Neutrophil (primary cell): ENCODE measurements at regions not wholly inside any gene's neighbourhood (a gene's known extent, or its start where the extent isn't known, plus 50 kb on each side); places are given as distances from the start of the nearest gene placed in this dataset.

Source experiments
- H3K27ac ChIP-seq: fragments of 200-600 bp; sonication (generic); 2 replicates; pipeline ENCODE4 v1.5.1; 2016; ENCODE audit warnings: mild to moderate bottlenecking, moderate library complexity
- H3K27me3 ChIP-seq: fragments of 200-600 bp; sonication (generic); 2 replicates; pipeline ENCODE4 v1.6.0; 2016; ENCODE audit warnings: mild to moderate bottlenecking
- H3K36me3 ChIP-seq: fragments of 200-600 bp; sonication (generic); 2 replicates; pipeline ENCODE4 v1.5.1; 2017
- H3K4me1 ChIP-seq, 2 experiments: fragments of 200-600 bp in 1 of 2; sonication (generic) in 1 of 2; 1 replicate in 1 of 2; 2 replicates in 1 of 2; pipeline versions ENCODE4 v1.5.1 to v1.6.1; 2013 to 2016; ENCODE audit warnings: low read depth in 1 of 2, low read length in 1 of 2, mild to moderate bottlenecking in 1 of 2, moderate library complexity in 1 of 2; ENCODE audit not compliant: control insufficient read depth in 1 of 2, insufficient read depth in 1 of 2
- H3K4me3 ChIP-seq, 2 experiments: fragments of 200-600 bp in 1 of 2; sonication (generic) in 1 of 2; 1 replicate in 1 of 2; 2 replicates in 1 of 2; pipeline ENCODE4 v1.5.1; 2013 to 2016; ENCODE audit warnings: low read depth in 1 of 2, low read length in 1 of 2, mild to moderate bottlenecking in 1 of 2, moderate library complexity in 1 of 2
- H3K9me3 ChIP-seq: fragments of 200-600 bp; sonication (generic); 2 replicates; pipeline ENCODE4 v1.5.1; 2016
- CTCF ChIP-seq: fragments of 200-600 bp; sonication (generic); IDR thresholded peaks from 2 replicates; pipeline ENCODE4 v1.5.1; 2016; ENCODE audit warnings: antibody characterized with exemption

- Histone ChIP-seq H3K27ac (no peak overlapping the region), H3K9me3 (no peaks in the 10 kb centered on the region), H3K4me1 (no peaks in the 10 kb centered on the region), H3K27me3 (no peaks in the 10 kb centered on the region), H3K36me3 (no peaks in the 10 kb centered on the region), H3K4me3 (no peak overlapping the region)
- TF ChIP-seq CTCF, result no peak
Observed at GRCh38 chr4:120472447-120473131, 405.9 kb upstream of the MAD2L1 start.

- Histone ChIP-seq H3K9me3 (no peaks in the 10 kb centered on the region), H3K36me3 (no peaks in the 10 kb centered on the region)
- no peak for TF ChIP-seq CTCF
Observed at GRCh38 chr4:120466429-120466828, 399.8 kb upstream of the MAD2L1 start.

GRCh38 chr4:120454788-120455187, 388.1 kb upstream of the MAD2L1 start:
- no peak overlapping the region for H3K27ac ChIP-seq
- no peak for TF ChIP-seq CTCF

More at GRCh38 chr4:120466429-120466828, 399.8 kb upstream of the MAD2L1 start:
- Histone ChIP-seq H3K4me3 (no peak overlapping the region), H3K4me1 (no peaks in the 10 kb centered on the region), H3K27me3 (no peaks in the 10 kb centered on the region), H3K27ac (no peak overlapping the region)

GRCh38 chr4:120452536-120452935, 385.9 kb upstream of the MAD2L1 start:
- Histone ChIP-seq H3K4me1 (no peaks in the 10 kb centered on the region), H3K9me3 (no peaks in the 10 kb centered on the region), H3K36me3 (no peaks in the 10 kb centered on the region), H3K27ac (no peak overlapping the region), H3K27me3 (no peaks in the 10 kb centered on the region), H3K4me3 (no peak overlapping the region)
- TF ChIP-seq CTCF, result no peak

More at GRCh38 chr4:120454788-120455187, 388.1 kb upstream of the MAD2L1 start:
- H3K4me3 ChIP-seq, result no peak overlapping the region
- H3K27me3 ChIP-seq, result no peaks in the 10 kb centered on the region
- no peaks in the 10 kb centered on the region for H3K36me3 ChIP-seq
- H3K4me1 ChIP-seq, result no peaks in the 10 kb centered on the region
- no peaks in the 10 kb centered on the region for H3K9me3 ChIP-seq

GRCh38 chr4:120452001-120452400, 385.4 kb upstream of the MAD2L1 start:
- Histone ChIP-seq H3K4me3 (no peak overlapping the region), H3K9me3 (no peaks in the 10 kb centered on the region), H3K27me3 (no peaks in the 10 kb centered on the region), H3K36me3 (no peaks in the 10 kb centered on the region), H3K4me1 (no peaks in the 10 kb centered on the region), H3K27ac (no peak overlapping the region)
- TF ChIP-seq CTCF, result no peak
